CD14-positive monocyte (primary cell): ENCODE measurements at regions not wholly inside any gene's neighbourhood (a gene's known extent, or its start where the extent isn't known, plus 50 kb on each side); places are given as distances from the start of the nearest gene placed in this dataset.

Experiments
- DNase-seq, 3 donors: peaks; one replicate each; pipeline ENCODE4 v3.0.0-alpha.2; 2011 to 2022
- H2AFZ ChIP-seq: 2 replicates; pipeline ENCODE4 v1.6.0; 2012; ENCODE audit warnings: mild to moderate bottlenecking, low read depth, low read length, inconsistent platforms; ENCODE audit not compliant: insufficient read depth, poor library complexity, severe bottlenecking
- H3K27ac ChIP-seq, 2 donors: 1 replicate in 1 of 2; 2 replicates in 1 of 2; pipeline ENCODE4 v1.5.1; 2012 to 2013; ENCODE audit warnings: low read length in 2 of 2, control low read depth in 1 of 2, inconsistent platforms in 1 of 2, low read depth in 1 of 2, mild to moderate bottlenecking in 1 of 2
- H3K27me3 ChIP-seq, 2 donors: one replicate each; pipeline versions ENCODE4 v1.6.0 to v1.6.1; 2011 to 2013; ENCODE audit warnings: low read length in 2 of 2; ENCODE audit not compliant: control insufficient read depth in 2 of 2, insufficient read depth in 2 of 2
- H3K36me3 ChIP-seq, 2 donors: replicated peaks in 1 of 2; 1 replicate in 1 of 2; 2 replicates in 1 of 2; pipeline versions ENCODE4 v1.5.1 to v1.6.1; 2012 to 2013; ENCODE audit warnings: low read length in 2 of 2, control low read depth in 1 of 2, inconsistent platforms in 1 of 2, mild to moderate bottlenecking in 1 of 2; ENCODE audit not compliant: insufficient read depth in 2 of 2, control insufficient read depth in 1 of 2
- H3K4me1 ChIP-seq, 2 donors: 1 replicate in 1 of 2; 2 replicates in 1 of 2; pipeline versions ENCODE4 v1.5.1 to v1.6.1; 2012 to 2013; ENCODE audit warnings: low read length in 2 of 2, control low read depth in 1 of 2, inconsistent platforms in 1 of 2, mild to moderate bottlenecking in 1 of 2, moderate library complexity in 1 of 2; ENCODE audit not compliant: insufficient read depth in 2 of 2, control insufficient read depth in 1 of 2
- H3K4me2 ChIP-seq: replicated peaks from 2 replicates; pipeline ENCODE3; 2012; ENCODE audit warnings: low read length, moderate library complexity, mild to moderate bottlenecking; ENCODE audit not compliant: poor library complexity, severe bottlenecking; ENCODE audit errors: extremely low read depth
- H3K4me3 ChIP-seq, 3 experiments: fragments of 200-600 bp in 1 of 3; sonication (generic) in 1 of 3; replicated peaks in 1 of 3; 1 replicate in 2 of 3; 2 replicates in 1 of 3; pipeline ENCODE4 v1.5.1; 2011 to 2013; ENCODE audit warnings: low read length in 3 of 3, mild to moderate bottlenecking in 3 of 3, control low read depth in 2 of 3, low read depth in 2 of 3, inconsistent platforms in 1 of 3, moderate library complexity in 1 of 3
- H3K79me2 ChIP-seq: 2 replicates; pipeline ENCODE4 v1.6.0; 2012; ENCODE audit warnings: mild to moderate bottlenecking, control low read depth, inconsistent platforms, low read length, moderate library complexity; ENCODE audit not compliant: insufficient read depth
- H3K9ac ChIP-seq: 2 replicates; pipeline ENCODE4 v1.6.0; 2017; ENCODE audit warnings: low read length, mild to moderate bottlenecking; ENCODE audit not compliant: insufficient read depth, poor library complexity, severe bottlenecking
- H3K9me3 ChIP-seq, 2 donors: replicated peaks in 1 of 2; 1 replicate in 1 of 2; 2 replicates in 1 of 2; pipeline versions ENCODE4 v1.5.1 to v1.6.1; 2012 to 2013; ENCODE audit warnings: low read length in 2 of 2, control low read depth in 1 of 2; ENCODE audit not compliant: control insufficient read depth in 1 of 2, insufficient read depth in 1 of 2
- H4K20me1 ChIP-seq: 2 replicates; pipeline ENCODE4 v1.6.0; 2012; ENCODE audit warnings: mild to moderate bottlenecking, low read length, control low read depth, moderate library complexity; ENCODE audit not compliant: insufficient read depth
- H3K27ac Mint-ChIP-seq, 7 donors: one replicate each; pipeline ENCODE4 v1.8.0; 2020; ENCODE audit warnings: mild to moderate bottlenecking in 7 of 7, mixed read lengths in 7 of 7, moderate library complexity in 6 of 7, inconsistent platforms in 2 of 7
- H3K27me3 Mint-ChIP-seq, 3 donors: one replicate each; pipeline ENCODE4 v1.8.0; 2021 to 2022; ENCODE audit warnings: low read depth in 3 of 3, mild to moderate bottlenecking in 3 of 3, mixed read lengths in 3 of 3, moderate library complexity in 3 of 3, inconsistent platforms in 1 of 3
- H3K36me3 Mint-ChIP-seq, 2 donors: one replicate each; pipeline ENCODE4 v1.8.0; 2020; ENCODE audit warnings: mixed read lengths in 2 of 2, inconsistent platforms in 1 of 2, mild to moderate bottlenecking in 1 of 2
- H3K4me1 Mint-ChIP-seq: one replicate; pipeline ENCODE4 v1.8.0; 2020; ENCODE audit warnings: mild to moderate bottlenecking, mixed read lengths
- H3K4me3 Mint-ChIP-seq, 2 donors: one replicate each; pipeline ENCODE4 v1.8.0; 2020; ENCODE audit warnings: mild to moderate bottlenecking in 2 of 2, mixed read lengths in 2 of 2, moderate library complexity in 1 of 2
- H3K9me3 Mint-ChIP-seq, 7 donors: one replicate each; pipeline ENCODE4 v1.8.0; 2020 to 2022; ENCODE audit warnings: mixed read lengths in 7 of 7, mild to moderate bottlenecking in 6 of 7, moderate library complexity in 6 of 7, inconsistent platforms in 2 of 7
- CTCF ChIP-seq: fragments of 200-600 bp; IDR thresholded peaks from one replicate; pipeline ENCODE4 v1.8.0; 2022; ENCODE audit warnings: antibody characterized with exemption, mild to moderate bottlenecking
- WGBS: methylation state at CpG from one replicate; pipeline ENCODE4 v1.1.5; 2013; ENCODE audit warnings: missing lambda C conversion rate; ENCODE audit not compliant: insufficient coverage; 5-methylcytosine and 5-hydroxymethylcytosine counted together
- intact Hi-C, 2 donors: fragments of 100-400 bp; cut with micrococcal nuclease; formaldehyde crosslinking; loops; one replicate each; pipeline versions ENCODE4 v1.15.0 to v1.15.1; 2023

- Histone ChIP-seq H3K79me2 (no peaks in the 10 kb centered on the region), H4K20me1 (no peaks in the 10 kb centered on the region), H3K4me3 (no peak overlapping the region), H3K36me3 (no peaks in the 10 kb centered on the region), H3K4me2 (no peak overlapping the region), H3K9me3 (no peaks in the 10 kb centered on the region), H3K4me1 (no peaks in the 10 kb centered on the region), H3K27me3 (no peaks in the 10 kb centered on the region), H2AFZ (no peak overlapping the region), H3K9ac (no peak overlapping the region), H3K27ac (no peak overlapping the region)
- intact Hi-C loops: no loop called here
- no CpG with 5 or more reads among the region's 2 CpGs for WGBS
- Mint-ChIP-seq H3K9me3 (peaks cover 2 to 15% (median 5%) of the 10 kb centered on the region in 7 donors), H3K27ac (no peak overlapping the region), H3K4me1 (no peaks in the 10 kb centered on the region), H3K36me3 (no peaks in the 10 kb centered on the region), H3K4me3 (no peak overlapping the region), H3K27me3 (no peaks in the 10 kb centered on the region)
- no peak for DNase-seq
- TF ChIP-seq CTCF: no peak
These were observed 72.4 kb upstream of the NR3C2 start for GRCh38 chr4:148514581-148514980.

GRCh38 chr4:148514041-148514440, 71.8 kb upstream of the NR3C2 start:
- H3K27ac ChIP-seq: no peak overlapping the region
- H3K36me3 ChIP-seq: no peaks in the 10 kb centered on the region
- intact Hi-C loops: no loop called here
- no peak for DNase-seq
- no CpG with 5 or more reads among the region's 1 CpG for WGBS
- H3K9ac ChIP-seq: no peak overlapping the region
- no peaks in the 10 kb centered on the region for H3K4me1 ChIP-seq
- no peaks in the 10 kb centered on the region for H3K27me3 ChIP-seq
- TF ChIP-seq CTCF: no peak
- Mint-ChIP-seq H3K4me3 (no peak overlapping the region), H3K27ac (no peak overlapping the region), H3K4me1 (no peaks in the 10 kb centered on the region), H3K36me3 (no peaks in the 10 kb centered on the region), H3K27me3 (no peaks in the 10 kb centered on the region), H3K9me3 (peaks cover 2 to 15% (median 5%) of the 10 kb centered on the region in 7 donors)
- no peak overlapping the region for H2AFZ ChIP-seq
- H4K20me1 ChIP-seq: no peaks in the 10 kb centered on the region
- H3K4me2 ChIP-seq: no peak overlapping the region
- H3K9me3 ChIP-seq: no peaks in the 10 kb centered on the region
- no peaks in the 10 kb centered on the region for H3K79me2 ChIP-seq
- H3K4me3 ChIP-seq: no peak overlapping the region
